OCI-LY3 (cell line): ENCODE measurements at regions not wholly inside any gene's neighbourhood (a gene's known extent, or its start where the extent isn't known, plus 50 kb on each side); places are given as distances from the start of the nearest gene placed in this dataset.

Source experiments
- H2AFZ ChIP-seq: fragments of 200-600, 300-600 bp; shearing (Covaris generic); 2 replicates; pipeline ENCODE4 v1.6.0; 2014; ENCODE audit warnings: antibody characterized with exemption, low read depth, low read length
- H3K27ac ChIP-seq: fragments of 200-600, 300-600 bp; sonication (generic); 2 replicates; pipeline ENCODE4 v1.5.1; 2014; ENCODE audit warnings: mild to moderate bottlenecking, low read length, moderate library complexity, mixed read lengths
- H3K27me3 ChIP-seq: fragments of 200-600, 300-600 bp; sonication (generic); 2 replicates; pipeline ENCODE4 v1.6.1; 2014; ENCODE audit warnings: low read depth, low read length, mixed read lengths
- H3K36me3 ChIP-seq: fragments of 200-600, 300-600 bp; sonication (generic); replicated peaks from 2 replicates; pipeline ENCODE3; 2014; ENCODE audit warnings: low read depth, low read length, mixed read lengths
- H3K4me1 ChIP-seq: fragments of 300-600, 200-600 bp; sonication (generic); 2 replicates; pipeline ENCODE4 v1.6.1; 2014; ENCODE audit warnings: low read length, mixed read lengths
- H3K4me2 ChIP-seq: fragments of 200-600, 300-600 bp; sonication (generic); 2 replicates; pipeline ENCODE4 v1.6.1; 2014; ENCODE audit warnings: low read length, mixed read lengths
- H3K4me3 ChIP-seq: fragments of 300-600, 200-600 bp; sonication (generic); 2 replicates; pipeline ENCODE4 v1.5.1; 2014; ENCODE audit warnings: antibody characterized with exemption, mild to moderate bottlenecking, low read length, moderate library complexity
- H3K79me2 ChIP-seq: fragments of 300-600, 200-600 bp; shearing (Covaris generic); 2 replicates; pipeline ENCODE4 v1.6.1; 2014; ENCODE audit warnings: mild to moderate bottlenecking, low read length, mixed read lengths
- H3K9ac ChIP-seq: fragments of 300-600, 200-600 bp; shearing (Covaris generic); 2 replicates; pipeline ENCODE4 v1.6.0; 2014; ENCODE audit warnings: mild to moderate bottlenecking, low read length, moderate library complexity
- H3K9me3 ChIP-seq: fragments of 200-600, 300-600 bp; shearing (Covaris generic); 2 replicates; pipeline ENCODE4 v1.6.1; 2014; ENCODE audit warnings: low read length, mixed read lengths; ENCODE audit not compliant: insufficient read depth
- H4K20me1 ChIP-seq: fragments of 200-600, 300-600 bp; sonication (generic); 2 replicates; pipeline ENCODE4 v1.6.1; 2016; ENCODE audit warnings: low read length, mixed read lengths; ENCODE audit not compliant: insufficient read depth
- CTCF ChIP-seq: fragments of 200-600, 300-600 bp; sonication (generic); IDR thresholded peaks from 2 replicates; pipeline ENCODE4 v1.5.1; 2014; ENCODE audit warnings: antibody characterized with exemption, low read length, low read depth
- EZH2phosphoT487 ChIP-seq: fragments of 200-600 bp; shearing (Covaris generic); IDR thresholded peaks from 2 replicates; pipeline ENCODE4 v1.6.1; 2018; ENCODE audit warnings: antibody characterized with exemption, mixed run types, low read depth

- Histone ChIP-seq H3K27ac (no peak overlapping the region), H3K79me2 (no peaks in the 10 kb centered on the region), H3K4me2 (no peak overlapping the region), H3K4me1 (no peaks in the 10 kb centered on the region), H4K20me1 (no peaks in the 10 kb centered on the region), H3K27me3 (no peaks in the 10 kb centered on the region), H3K9me3 (no peaks in the 10 kb centered on the region), H3K9ac (no peak overlapping the region), H3K36me3 (no peaks in the 10 kb centered on the region), H2AFZ (no peak overlapping the region), H3K4me3 (no peak overlapping the region)
- TF ChIP-seq CTCF (no peak), EZH2phosphoT487 (no peak)
Measured at GRCh38 chr5:7331131-7331530, 64.8 kb upstream of the ADCY2 start.
